Stimulated activated CD8-positive, alpha-beta memory T cell treated with anti-CD3 and anti-CD28 coated beads, Interleukin-2, amount 100 ng/mL, for 1 hour (primary cell): ENCODE measurements at regions not wholly inside any gene's neighbourhood (a gene's known extent, or its start where the extent isn't known, plus 50 kb on each side); places are given as distances from the start of the nearest gene placed in this dataset.
"Not testable (repeated sequence)": the region's sequence is repeated elsewhere in the genome, so short reads cannot be mapped to it uniquely, and the experiment has no call there.

Experiments used
- DNase-seq, 2 donors: peaks; one replicate each; pipeline ENCODE4 v3.0.0-alpha.2; 2020; ENCODE audit warnings: low read depth in 2 of 2

DNA sequence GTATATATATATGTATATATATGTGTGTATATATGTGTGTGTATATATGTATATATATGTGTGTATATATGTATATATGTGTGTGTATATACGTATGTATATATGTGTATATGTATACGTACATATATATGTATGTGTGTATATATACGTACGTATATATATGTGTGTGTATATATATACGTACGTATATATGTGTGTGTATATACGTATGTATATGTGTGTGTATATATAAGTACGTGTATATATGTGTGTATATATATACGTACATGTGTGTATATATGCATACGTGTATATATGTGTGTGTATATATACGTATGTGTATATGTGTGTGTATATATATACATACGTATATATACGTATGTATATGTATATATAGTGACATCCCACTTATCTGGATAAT is 154.4 kb downstream of the CDRT15L2 start:
- DNase-seq = no peak

DNA sequence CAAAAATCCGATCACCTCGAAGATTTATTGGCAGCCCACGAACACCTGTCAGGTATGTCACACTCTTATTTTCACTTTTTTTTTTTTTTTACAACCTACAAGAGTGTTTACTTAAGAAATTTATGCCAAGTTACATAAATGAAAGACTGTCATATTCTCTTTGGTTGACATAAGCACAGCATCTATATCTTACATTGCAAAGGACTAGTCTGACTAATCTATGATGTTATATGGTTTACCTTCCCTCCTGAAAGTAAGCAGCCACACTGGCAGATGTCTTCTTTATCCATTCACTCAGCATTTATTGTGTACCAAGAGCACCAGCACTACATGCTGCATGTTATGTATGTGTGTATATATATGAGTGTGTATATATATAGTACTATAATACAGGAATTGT is 156.3 kb downstream of the CDRT15L2 start:
- DNase-seq = no peak

DNA sequence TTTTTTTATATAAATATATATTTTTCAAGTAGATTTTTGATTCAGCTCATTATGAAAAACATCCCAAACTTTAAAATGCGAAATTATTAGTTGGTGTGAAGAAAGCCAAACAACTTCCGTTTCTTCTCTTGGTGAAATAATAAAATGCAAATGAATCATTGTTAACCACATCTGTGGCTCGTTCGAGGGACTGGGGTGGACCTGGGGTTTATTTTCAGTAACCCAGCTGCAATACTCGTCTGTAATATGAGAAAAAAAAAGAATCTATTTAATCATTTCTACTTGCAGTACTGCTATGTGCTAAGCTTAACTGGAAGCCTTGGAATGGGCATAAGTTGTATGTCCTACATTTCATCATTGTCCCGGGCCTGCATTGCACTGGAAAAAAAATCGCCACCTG is 158.1 kb downstream of the CDRT15L2 start:
- not testable (repeated sequence) for DNase-seq

DNA sequence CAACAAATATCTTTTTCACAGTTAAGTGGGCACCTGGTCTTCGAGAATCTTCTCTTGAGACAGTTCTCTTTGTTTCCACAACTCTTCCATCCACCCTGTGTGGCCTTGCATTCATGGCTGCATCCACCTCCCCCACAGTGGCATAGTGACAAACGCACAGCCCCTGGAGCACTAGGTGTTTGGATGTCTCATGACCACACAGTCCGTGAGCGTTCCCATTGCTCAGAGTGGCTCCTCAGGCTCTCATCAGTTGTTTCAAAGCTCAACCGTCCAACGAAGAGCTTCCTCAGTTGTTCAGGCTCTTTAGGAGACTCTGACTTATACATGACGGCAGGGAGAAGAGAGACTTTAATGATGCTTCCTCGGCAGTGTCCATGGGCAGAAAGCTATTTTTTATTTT is 191.6 kb downstream of the CDRT15L2 start:
- no peak for DNase-seq

DNA sequence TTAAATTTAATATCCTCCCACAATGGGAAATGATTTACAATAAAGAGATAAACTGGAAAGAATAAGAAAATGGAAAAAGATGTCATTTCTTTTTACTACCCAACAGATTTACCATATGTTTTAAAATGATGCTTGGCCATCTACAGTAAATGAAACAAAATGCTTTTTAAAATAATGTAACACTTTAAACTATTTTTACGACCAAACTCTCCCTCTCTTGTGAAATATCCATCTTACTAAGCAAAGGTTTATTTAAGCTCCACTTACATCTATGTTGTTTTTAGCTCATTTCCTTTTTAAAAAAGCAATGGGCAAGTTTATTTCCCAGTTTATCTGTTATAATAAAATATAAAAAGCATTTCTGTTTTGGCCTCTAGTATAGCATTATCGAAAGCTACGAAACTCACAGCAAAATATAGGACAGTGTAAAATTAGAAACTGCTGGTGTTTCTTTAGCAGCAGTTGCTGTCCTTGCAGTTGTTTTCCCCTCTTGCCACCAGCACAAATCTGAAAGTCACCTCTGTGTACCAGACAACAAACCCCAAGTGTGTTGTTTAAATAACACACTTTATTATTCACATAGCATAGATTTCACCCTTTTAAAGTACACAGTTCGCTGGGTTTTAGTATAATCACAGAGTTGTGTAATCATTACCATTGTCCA is 195.1 kb downstream of the CDRT15L2 start:
- DNase-seq = no peak

DNA sequence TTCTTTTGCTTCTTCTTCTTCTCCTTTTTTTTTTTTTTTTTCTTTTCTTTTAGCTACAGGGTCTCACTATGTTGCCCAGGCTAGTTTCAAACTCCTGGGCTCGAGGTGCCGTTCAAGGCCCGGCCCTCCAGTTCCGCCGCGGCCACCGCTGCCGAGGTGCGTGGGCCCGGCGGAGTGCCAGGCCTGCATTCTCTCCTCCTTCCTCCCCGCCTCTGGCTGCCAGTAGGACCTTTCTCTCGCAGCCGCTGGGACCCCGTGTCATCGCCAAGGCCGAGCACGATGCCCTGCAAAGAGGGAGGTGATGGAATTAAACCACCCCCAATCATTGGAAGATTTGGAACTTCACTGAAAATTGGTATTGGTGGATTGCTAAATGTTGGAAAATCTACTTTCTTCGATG is 195.8 kb downstream of the CDRT15L2 start:
- no peak for DNase-seq

DNA sequence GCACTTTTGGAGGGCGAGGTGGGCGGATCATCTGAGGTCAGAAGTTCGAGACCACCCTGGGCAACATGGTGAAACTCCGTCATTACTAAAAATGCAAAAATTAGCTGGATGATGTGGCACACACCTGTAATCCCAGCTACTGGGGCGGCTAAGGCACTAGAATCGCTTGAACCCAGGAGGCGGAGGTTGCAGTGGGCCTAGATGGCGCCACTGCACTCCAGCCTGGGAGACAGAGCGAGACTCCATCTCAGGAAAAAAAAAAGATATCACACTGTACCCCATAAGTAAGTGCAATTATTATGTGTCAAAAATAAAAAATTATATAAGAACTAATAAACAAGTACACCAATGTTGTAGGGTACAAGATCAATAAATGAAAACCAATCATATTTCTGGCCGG is 200.0 kb downstream of the CDRT15L2 start:
- DNase-seq = no peak

DNA sequence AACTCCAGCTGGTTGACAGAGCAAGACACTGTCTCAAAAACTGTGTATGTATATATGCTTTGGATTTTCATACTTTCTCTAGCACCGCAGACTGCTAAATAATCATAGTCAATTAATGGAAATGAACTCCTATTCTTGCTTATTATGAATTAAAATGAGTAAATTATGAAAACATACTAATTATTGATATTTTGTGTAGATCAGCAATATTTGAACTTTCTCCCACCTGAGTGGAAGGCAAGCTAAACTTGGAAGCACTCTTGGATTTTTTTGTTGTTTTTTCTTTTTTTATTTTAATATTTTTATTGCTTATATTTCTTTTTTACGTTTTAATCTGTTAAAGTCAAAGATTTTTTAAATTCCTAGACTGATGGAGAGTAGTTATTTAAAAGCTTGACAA is 201.7 kb downstream of the CDRT15L2 start:
- no peak for DNase-seq

DNA sequence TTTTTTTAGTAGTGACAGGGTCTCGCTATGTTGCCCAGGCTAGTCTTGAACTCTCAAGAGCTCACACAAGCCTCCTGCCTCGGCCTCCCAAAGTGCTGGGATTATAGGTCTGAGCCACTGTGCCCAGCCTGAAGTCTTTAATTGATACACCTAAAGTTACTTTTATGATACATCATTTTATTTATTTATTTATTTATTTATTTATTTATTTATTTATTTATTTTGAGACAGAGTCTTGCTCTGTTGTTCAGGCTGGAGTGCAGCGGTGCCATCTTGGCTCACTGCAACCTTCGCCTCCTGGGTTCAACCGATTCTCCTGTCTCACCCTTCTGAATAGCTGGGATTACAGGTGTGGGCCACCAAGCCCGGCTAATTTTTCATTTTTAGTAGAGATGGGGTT is 202.3 kb downstream of the CDRT15L2 start:
- DNase-seq = not testable (repeated sequence)

DNA sequence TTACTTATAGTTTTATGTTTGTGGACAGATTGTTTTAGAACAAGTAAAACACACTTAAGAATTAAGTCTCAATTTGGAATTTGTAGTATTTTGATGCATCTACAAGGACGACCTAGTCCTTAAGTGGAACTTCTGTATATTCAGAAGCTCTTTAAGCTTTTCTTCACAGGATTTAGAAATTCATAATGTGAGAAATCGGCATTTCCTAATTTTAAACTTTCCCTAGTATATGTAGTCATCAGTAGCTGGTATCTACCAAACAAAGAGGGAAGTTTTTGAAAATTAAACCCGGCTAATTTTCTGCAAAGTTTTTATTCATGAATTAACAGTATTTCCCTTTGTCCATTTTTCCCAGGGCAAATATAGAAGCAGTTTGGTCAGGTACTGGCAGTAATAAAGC is 203.6 kb downstream of the CDRT15L2 start:
- DNase-seq = no peak

DNA sequence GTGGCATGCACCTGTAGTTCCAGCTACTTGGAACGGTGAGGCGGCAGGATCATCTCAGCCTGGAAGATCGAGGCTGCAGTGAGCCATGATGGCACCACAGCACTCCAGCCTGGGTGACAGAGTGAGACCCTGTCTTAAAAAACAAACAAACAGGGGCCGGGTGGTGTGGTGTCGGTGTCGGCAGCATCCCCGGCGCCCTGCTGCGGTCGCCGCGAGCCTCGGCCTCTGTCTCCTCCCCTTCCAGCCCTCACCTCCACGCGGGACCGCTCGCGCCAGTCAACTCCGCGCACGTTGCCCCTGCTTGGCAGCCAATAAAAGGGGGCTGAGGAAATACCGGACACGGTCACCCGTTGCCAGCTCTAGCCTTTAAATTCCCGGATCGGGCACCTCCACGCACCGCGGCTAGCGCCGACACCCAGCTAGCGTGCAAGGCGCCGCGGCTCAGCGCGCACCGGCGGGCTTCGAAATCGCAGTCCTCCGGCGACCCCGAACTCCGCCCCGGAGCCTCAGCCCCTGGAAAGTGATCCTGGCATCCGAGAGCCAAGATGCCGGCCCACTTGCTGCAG is 204.7 kb downstream of the CDRT15L2 start:
- DNase-seq = no peak

DNA sequence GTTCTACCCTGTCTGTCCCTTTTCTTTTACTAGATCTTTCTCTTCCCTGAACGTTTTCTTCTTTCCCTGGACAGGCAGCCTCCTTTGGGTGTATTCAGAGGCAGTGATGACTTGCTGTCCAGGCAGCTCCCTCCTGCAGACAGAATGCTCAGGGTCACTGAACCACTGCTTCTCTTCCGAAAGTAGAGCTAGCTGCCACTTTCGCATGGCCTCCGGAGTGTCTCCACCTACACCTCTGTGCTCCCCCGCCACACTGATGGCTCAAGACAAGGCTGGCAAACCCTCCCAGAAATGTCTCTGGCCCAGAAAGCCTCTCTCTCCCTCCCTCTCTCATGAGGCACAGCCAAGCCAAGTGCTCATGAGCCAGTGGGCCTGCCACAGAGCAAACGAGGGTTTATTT is 207.8 kb downstream of the CDRT15L2 start:
- DNase-seq = no peak

DNA sequence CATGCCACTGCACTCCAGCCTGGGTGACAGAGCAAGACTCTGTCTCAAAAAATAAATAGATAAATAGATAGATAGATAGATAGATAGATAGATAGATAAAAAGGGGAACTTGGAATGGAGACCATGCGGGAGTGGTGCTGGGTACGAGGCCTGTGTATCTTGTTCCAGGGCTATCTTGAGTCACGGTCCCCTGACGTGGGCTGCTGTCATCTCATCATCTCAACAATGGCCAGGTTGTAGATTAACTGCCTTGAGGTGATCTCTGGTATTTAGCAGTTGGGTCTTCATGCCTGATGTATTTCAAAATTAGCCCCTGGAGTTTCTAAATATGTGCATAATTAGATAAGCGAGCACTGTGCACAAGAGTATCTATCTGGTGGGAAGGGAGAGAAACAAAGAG is 212.1 kb downstream of the CDRT15L2 start:
- DNase-seq = no peak

DNA sequence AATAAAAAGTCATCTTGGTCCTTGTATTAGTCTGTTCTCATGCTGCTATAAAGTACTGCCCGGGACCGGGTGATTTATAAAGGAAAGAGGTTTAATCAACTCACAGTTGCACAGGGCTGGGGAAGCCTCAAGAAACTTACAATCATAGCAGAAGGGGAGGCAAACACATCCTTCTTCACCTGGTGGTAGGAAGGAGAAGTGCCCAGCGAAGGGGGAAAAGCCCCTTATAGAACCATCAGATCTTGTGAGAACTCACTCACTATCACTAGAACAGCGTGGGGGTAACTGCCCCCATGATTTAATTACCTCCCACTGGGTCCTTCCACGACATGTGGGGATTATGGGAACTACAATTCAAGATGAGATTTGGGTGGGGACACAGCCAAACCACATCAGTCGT is 215.0 kb downstream of the CDRT15L2 start:
- not testable (repeated sequence) for DNase-seq

DNA sequence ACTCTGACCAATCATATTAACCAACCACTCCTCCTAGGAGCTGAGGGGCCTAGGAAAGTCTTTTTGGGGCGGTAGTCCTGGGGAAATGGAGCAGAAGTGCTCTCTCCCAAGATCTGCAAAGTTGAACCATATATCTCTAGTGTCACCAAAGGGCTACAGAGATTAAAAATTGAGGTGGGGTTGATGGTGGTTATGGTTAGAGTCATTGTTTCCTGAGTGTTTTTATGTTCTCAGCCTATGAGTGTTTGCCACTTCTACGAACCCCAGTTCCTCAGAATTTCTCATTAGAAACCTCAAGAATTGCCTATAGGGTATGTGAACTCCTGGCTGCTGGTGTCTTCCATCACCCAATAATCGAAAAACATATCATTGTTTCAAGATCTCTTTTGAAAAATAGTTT is 217.8 kb downstream of the CDRT15L2 start:
- no peak for DNase-seq

DNA sequence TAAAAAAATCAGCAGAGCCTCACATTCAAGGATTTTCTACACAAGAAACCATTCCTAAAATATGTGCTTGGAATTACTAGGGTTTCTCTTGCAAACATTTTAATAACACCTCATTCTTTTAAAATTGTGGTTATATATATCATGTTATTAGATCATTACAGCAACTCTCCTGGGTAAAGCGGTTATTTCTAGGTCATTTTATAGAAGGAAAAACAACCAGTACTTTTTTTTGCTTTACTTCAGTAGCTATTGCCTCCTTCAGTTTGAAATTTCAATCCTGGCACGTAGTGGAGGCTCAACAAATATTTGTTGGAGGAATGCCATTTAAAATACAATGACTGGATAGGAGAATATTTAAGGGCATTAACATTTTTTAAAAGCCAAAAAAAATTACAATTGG is 220.6 kb downstream of the CDRT15L2 start:
- DNase-seq = no peak

DNA sequence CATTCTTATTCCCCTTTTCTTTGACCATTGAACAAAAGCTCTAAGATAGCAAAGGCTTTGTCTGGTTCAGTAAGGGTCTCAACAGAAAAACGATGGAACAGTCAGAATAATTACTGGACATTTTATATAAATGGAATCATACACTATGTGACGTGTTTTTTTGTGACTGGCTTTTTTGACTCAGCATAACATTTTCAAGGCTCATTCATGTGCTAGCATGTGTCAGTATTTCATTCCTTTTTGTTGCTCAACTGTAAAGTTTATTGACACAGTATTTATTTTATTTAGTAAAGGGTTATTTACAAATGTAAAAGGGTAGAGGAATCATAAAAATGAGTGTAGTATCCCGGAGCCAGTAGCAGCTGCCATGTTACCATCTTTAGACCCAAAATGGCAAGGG is 226.2 kb downstream of the CDRT15L2 start:
- DNase-seq = no peak

DNA sequence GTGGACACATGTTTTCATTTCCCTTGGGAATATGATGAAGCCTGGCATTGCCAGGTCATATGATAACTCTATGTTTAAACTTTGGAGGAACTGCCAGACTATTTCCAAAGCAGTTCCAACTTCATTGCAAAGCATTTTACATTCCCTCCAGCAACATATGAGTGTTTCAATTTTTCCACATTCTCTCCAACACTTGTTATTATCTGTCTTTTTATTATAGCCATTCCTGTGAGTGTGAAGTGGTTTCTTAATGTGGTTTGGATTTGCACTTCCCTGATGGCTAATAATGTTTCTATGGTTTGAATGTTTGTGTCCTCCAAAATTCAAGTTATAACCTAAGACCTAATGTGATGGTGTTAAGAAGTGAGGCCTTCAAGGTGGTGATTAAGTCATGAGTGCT is 228.0 kb downstream of the CDRT15L2 start:
- DNase-seq = not testable (repeated sequence)

DNA sequence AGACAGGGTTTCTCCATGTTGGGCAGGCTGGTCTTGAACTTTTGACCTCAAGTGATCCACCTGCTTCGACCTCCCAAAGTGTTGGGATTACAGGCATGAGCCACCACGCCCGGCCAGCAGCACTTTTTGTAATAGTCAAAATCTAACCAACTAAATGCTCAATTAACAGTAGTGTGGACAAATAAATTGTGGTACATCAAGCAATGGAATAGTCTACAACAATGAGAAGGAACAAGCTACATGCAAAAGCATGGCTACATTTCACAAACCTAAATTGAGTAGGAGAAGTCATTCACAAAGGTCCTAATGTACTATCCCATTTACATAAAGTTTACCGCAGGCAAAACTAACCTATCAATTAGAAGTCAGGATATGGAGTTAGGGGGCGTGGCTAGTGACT is 227.4 kb downstream of the USP22 start:
- DNase-seq = not testable (repeated sequence)

DNA sequence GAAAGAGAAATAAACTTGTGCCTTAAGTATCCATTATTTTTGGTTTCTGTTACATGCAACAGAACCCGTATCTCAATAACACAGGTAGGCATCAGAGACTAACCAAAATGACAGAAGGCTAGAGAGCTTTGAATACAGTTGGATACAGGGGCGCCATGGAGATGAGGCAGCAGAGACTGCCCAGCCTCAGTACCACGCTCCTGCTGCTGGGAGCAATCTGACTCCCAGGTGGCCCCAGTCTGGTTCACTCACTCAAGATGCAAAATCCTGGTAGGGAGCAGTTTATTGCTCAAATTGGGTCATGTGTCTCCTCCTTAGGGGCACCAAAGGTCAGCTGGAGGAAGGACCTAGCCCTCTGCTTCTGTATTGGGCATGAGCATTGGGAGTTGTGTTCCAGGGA is 218.9 kb downstream of the USP22 start:
- no peak for DNase-seq

DNA sequence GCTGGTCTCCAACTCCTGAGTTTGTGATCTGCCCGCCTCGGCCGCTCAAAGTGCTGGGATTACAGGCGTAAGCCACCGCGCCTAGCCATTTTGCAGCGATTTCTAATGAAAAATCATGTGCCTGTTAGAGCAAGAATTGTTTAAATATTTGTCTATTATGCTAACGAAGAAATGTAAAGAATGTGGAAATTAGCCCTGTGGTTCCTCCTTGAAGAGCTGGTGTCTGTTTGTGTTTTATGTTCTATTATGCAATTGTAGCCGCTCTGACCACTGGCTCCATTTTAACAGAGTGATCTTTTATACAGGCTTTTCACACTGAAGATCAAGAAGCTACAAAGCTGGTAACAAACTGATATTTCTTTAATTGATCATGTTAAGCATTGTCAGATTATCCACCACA is 217.3 kb downstream of the USP22 start:
- no peak for DNase-seq

DNA sequence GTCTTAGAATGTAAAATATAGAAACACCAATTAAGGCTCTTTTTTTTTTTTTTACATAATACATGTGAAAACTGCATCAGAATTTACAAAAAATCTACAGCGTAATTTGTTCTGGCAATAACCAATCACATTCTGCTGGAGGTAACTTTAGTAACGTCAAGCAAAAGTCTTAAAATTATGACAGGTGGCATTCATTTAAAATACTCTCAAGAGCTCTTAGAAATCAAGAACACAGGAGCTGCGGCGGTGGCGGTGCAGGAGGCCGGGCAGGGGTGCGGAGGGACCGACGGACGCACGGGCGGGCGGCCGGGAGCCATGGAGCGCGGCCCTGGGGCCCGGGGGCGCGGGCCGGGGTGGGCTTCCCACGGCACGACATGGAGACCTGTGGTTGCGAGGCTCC is 202.4 kb downstream of the USP22 start:
- not testable (repeated sequence) for DNase-seq

DNA sequence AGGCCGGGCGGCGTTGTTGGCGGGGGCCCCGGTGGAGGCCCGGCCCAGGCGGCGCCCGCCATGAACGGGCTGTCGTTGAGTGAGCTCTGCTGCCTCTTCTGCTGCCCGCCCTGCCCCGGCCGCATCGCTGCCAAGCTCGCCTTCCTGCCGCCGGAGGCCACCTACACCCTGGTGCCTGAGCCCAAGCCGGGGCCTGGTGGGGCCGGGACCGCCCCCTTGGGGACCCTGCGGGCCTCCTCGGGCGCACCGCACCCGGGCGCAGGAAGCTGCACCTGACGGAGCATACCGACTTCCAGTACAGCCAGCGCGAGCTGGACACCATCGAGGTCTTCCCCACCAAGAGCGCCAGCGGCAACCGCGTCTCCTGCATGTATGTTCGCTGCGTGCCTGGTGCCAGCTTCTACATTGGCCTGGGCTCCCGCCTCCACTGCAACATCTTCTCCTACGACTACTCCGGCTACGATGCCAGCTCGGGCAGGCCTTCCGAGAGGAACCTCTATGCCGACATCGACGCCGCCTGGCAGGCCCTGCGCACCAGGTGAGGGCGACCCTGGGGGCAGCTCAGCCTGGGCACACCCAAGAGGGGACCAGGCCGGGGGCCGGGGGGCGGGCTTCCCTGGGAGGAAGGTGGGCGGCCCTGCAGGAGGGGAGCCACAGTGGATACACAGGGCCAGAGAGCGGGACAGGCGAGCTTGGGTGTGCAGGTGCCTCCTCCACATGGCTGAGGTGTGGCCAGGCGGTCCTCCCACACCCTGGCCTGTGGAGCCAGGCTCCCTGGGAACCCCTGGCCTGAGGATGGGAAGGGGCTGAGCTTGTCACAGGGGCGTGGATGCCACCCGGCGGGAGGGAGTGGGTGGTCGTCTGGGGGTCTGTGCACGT is 201.6 kb downstream of the USP22 start:
- not testable (repeated sequence) for DNase-seq
